Progenitor cell of endocrine pancreas (in vitro differentiated cells): ENCODE measurements at regions not wholly inside any gene's neighbourhood (a gene's known extent, or its start where the extent isn't known, plus 50 kb on each side); places are given as distances from the start of the nearest gene placed in this dataset.

Experiments used
- DNase-seq: peaks from one replicate; pipeline ENCODE4 v3.0.0; 2021; ENCODE audit warnings: low spot score; ENCODE audit not compliant: unreplicated experiment
- H3K27ac Mint-ChIP-seq: 2 replicates; pipeline ENCODE4 v1.8.0; 2021; ENCODE audit warnings: mild to moderate bottlenecking, moderate library complexity, mixed read lengths
- H3K27me3 Mint-ChIP-seq: 2 replicates; pipeline ENCODE4 v1.8.0; 2021; ENCODE audit warnings: mixed read lengths
- H3K36me3 Mint-ChIP-seq: 2 replicates; pipeline ENCODE4 v1.8.0; 2022; ENCODE audit warnings: mixed read lengths; ENCODE audit not compliant: insufficient read depth
- H3K4me1 Mint-ChIP-seq: 2 replicates; pipeline ENCODE4 v1.8.0; 2021; ENCODE audit warnings: low read depth, mixed read lengths
- H3K4me3 Mint-ChIP-seq: 2 replicates; pipeline ENCODE4 v1.8.0; 2021; ENCODE audit warnings: low read depth, mild to moderate bottlenecking, moderate library complexity, mixed read lengths
- H3K9me3 Mint-ChIP-seq: 2 replicates; pipeline ENCODE4 v1.8.0; 2021; ENCODE audit warnings: low read depth, mixed read lengths
- TF ChIP-seq, protein P1 (sequence below): fragments of 200-600 bp; sonication (generic); IDR thresholded peaks from one replicate; pipeline ENCODE4 v1.5.0; 2021; ENCODE audit warnings: antibody characterized with exemption, mild to moderate bottlenecking; ENCODE audit not compliant: unreplicated experiment

DNA sequence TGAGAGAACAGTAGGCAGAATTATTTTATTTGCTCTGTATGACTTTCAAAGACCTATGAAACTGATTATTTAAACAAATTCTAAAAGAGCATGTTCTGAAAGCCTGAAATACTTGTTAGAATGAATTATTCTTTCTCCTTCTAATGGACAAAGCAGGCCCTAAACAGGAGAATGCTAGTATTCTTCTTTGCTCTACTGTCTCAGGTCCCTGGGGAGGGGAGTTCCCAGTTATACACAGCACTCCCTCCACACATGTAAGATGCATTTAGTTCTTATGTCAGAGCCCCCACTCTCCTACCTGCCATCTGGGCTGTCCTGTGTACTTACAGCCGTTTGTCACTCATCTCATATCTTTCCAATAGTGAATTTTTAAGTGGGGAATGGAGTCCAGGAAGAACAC lies 633.5 kb upstream of the ANKRD30A start:
- Mint-ChIP-seq H3K4me1 (peaks cover 4% of the 10 kb centered on the region), H3K9me3 (no peaks in the 10 kb centered on the region), H3K27ac (no peak overlapping the region), H3K27me3 (no peaks in the 10 kb centered on the region), H3K36me3 (no peaks in the 10 kb centered on the region), H3K4me3 (no peak overlapping the region)
- DNase-seq: no peak
- TF ChIP-seq, protein P1, sequence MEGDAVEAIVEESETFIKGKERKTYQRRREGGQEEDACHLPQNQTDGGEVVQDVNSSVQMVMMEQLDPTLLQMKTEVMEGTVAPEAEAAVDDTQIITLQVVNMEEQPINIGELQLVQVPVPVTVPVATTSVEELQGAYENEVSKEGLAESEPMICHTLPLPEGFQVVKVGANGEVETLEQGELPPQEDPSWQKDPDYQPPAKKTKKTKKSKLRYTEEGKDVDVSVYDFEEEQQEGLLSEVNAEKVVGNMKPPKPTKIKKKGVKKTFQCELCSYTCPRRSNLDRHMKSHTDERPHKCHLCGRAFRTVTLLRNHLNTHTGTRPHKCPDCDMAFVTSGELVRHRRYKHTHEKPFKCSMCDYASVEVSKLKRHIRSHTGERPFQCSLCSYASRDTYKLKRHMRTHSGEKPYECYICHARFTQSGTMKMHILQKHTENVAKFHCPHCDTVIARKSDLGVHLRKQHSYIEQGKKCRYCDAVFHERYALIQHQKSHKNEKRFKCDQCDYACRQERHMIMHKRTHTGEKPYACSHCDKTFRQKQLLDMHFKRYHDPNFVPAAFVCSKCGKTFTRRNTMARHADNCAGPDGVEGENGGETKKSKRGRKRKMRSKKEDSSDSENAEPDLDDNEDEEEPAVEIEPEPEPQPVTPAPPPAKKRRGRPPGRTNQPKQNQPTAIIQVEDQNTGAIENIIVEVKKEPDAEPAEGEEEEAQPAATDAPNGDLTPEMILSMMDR: no peak

DNA sequence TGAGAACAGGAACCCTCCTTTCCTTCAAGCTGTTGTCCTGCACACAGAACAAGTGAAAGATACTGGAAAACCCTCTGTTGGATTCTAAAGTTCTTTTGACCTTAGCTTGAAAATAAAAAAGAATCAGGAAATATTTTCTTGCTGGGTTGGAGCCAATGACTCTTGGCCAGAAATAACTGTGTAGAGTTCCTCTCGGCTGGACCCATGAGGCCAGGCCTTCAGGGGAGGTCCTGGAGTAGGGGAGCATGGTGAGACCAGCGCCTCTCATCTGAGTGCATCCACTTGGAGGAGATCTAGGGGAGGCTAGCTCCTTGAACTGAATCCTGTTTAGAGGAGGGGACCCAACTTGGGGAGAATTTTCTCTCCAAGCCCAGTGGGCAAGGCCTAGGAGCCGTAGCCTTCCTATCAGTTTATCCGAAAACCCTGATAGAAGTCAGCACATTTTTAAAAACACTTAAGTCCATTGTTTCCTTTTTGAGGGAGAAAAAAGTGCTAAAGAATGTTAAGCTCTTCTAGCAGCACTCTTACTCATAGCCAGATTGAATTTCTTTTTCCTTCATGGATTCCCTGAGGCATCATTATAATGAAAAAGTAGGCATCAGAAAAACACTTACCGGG lies 635.7 kb upstream of the ANKRD30A start:
- Mint-ChIP-seq H3K9me3 (no peaks in the 10 kb centered on the region), H3K4me1 (peaks cover 4% of the 10 kb centered on the region), H3K4me3 (no peak overlapping the region), H3K36me3 (no peaks in the 10 kb centered on the region), H3K27ac (no peak overlapping the region), H3K27me3 (no peaks in the 10 kb centered on the region)
- no peak for DNase-seq
- TF ChIP-seq, protein P1: no peak

GRCh38 chr10:36489181-36489580 lies 636.2 kb upstream of the ANKRD30A start:
- peaks cover 4% of the 10 kb centered on the region for H3K4me1 Mint-ChIP-seq
- no peak for DNase-seq
- no peaks in the 10 kb centered on the region for H3K36me3 Mint-ChIP-seq
- no peaks in the 10 kb centered on the region for H3K9me3 Mint-ChIP-seq
- no peak overlapping the region for H3K4me3 Mint-ChIP-seq
- H3K27me3 Mint-ChIP-seq: no peaks in the 10 kb centered on the region
- H3K27ac Mint-ChIP-seq: no peak overlapping the region
- TF ChIP-seq, protein P1: no peak

GRCh38 chr10:36488579-36488978 lies 636.8 kb upstream of the ANKRD30A start:
- H3K9me3 Mint-ChIP-seq: no peaks in the 10 kb centered on the region
- no peaks in the 10 kb centered on the region for H3K27me3 Mint-ChIP-seq
- no peak for DNase-seq
- H3K36me3 Mint-ChIP-seq: no peaks in the 10 kb centered on the region
- no peak overlapping the region for H3K27ac Mint-ChIP-seq
- H3K4me3 Mint-ChIP-seq: no peak overlapping the region
- TF ChIP-seq, protein P1: no peak
- H3K4me1 Mint-ChIP-seq: peaks cover 4% of the 10 kb centered on the region

GRCh38 chr10:36479073-36479472 lies 646.3 kb upstream of the ANKRD30A start:
- TF ChIP-seq, protein P1: no peak
- H3K9me3 Mint-ChIP-seq: no peaks in the 10 kb centered on the region
- no peaks in the 10 kb centered on the region for H3K36me3 Mint-ChIP-seq
- DNase-seq: no peak
- H3K4me3 Mint-ChIP-seq: no peak overlapping the region
- H3K27me3 Mint-ChIP-seq: no peaks in the 10 kb centered on the region
- no peak overlapping the region for H3K27ac Mint-ChIP-seq
- no peaks in the 10 kb centered on the region for H3K4me1 Mint-ChIP-seq
